Natural killer cell treated with Interleukin-12 subunit alpha and Interleukin-12 subunit beta and Interleukin-15 and Interleukin-18, amount 100 ng/mL, for 72 hours (primary cell): ENCODE measurements at regions not wholly inside any gene's neighbourhood (a gene's known extent, or its start where the extent isn't known, plus 50 kb on each side); places are given as distances from the start of the nearest gene placed in this dataset.

Source experiments
- ATAC-seq, 2 donors: fragments of 150-1000 bp; cut with Tn5 transposase in 1 of 2; sonication (Bioruptor Pico), chemical (Tn5 transposase) in 1 of 2; 2 replicates each; pipeline ENCODE4 v1.10.0; 2021
- DNase-seq: peaks from one replicate; pipeline ENCODE4 v3.0.0; 2022; ENCODE audit warnings: low spot score
- H3K27ac Mint-ChIP-seq, 2 donors: 1 replicate in 1 of 2; 2 replicates in 1 of 2; pipeline ENCODE4 v1.8.0; 2022; ENCODE audit warnings: mixed read lengths in 2 of 2, mild to moderate bottlenecking in 1 of 2, moderate library complexity in 1 of 2
- H3K27me3 Mint-ChIP-seq, 2 donors: 1 replicate in 1 of 2; 2 replicates in 1 of 2; pipeline ENCODE4 v1.8.0; 2022; ENCODE audit warnings: mixed read lengths in 2 of 2
- H3K36me3 Mint-ChIP-seq: one replicate; pipeline ENCODE4 v1.8.0; 2022; ENCODE audit warnings: mixed read lengths
- H3K4me1 Mint-ChIP-seq, 2 donors: 1 replicate in 1 of 2; 2 replicates in 1 of 2; pipeline ENCODE4 v1.8.0; 2022; ENCODE audit warnings: low read depth in 2 of 2, mixed read lengths in 2 of 2, mild to moderate bottlenecking in 1 of 2
- H3K4me3 Mint-ChIP-seq: one replicate; pipeline ENCODE4 v1.8.0; 2022; ENCODE audit warnings: mixed read lengths
- H3K9me3 Mint-ChIP-seq: 2 replicates; pipeline ENCODE4 v1.8.0; 2022; ENCODE audit warnings: mixed read lengths

DNA sequence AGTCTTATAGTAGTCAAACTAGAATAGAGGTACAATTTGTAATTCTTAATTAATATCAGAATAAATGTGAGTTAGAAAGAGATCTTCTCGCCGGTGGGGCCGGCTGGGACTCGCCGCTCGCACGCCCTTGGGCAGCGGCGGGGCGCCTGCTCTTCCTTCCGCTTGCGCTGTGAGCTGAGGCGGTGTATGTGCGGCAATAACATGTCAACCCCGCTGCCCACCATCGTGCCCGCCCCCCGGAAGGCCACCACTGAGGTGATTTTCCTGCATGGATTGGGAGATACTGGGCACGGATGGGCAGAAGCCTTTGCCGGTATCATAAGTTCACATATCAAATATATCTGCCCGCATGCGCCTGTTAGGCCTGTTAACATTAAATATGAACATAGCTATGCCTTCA, 123.7 kb upstream of the OGFRL1 start:
- H3K27me3 Mint-ChIP-seq, result peaks cover 0 to 4% of the 10 kb centered on the region in 2 donors
- ATAC-seq (peak in 1 of 2 donors; percentile 64), DNase-seq (no peak)
- no peaks in the 10 kb centered on the region for H3K9me3 Mint-ChIP-seq
- H3K36me3 Mint-ChIP-seq, result no peaks in the 10 kb centered on the region
- no peak overlapping the region for H3K4me3 Mint-ChIP-seq
- no peak overlapping the region for H3K27ac Mint-ChIP-seq
- H3K4me1 Mint-ChIP-seq, result peaks cover 0 to 3% of the 10 kb centered on the region in 2 donors

DNA sequence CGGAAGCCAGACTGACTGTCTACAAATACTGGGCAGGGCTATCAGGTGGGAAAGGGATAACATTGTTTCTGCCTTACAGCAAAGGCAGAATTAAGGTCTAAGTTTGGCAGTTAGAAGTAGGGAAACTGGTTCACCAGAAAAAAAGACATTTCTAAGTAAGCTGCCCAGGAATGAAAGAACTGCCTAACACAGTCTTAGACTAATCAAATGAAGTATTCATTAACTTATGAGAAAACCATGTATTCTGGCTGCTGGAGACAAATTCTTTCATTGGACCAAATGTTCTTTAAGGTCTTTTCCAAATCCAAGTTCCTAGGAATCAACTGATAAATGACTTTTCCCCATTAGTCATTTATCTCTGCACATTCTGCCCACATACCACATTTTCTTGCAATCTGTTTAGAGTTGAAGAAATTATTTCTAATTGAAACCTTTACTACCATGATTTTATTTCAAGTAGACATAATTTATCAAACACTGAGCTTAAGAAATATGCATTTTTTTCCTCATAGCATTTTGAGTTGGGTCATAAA, 120.3 kb upstream of the OGFRL1 start:
- peaks cover 0 to 3% of the 10 kb centered on the region in 2 donors for H3K4me1 Mint-ChIP-seq
- DNase-seq (no peak), ATAC-seq (no peak)
- H3K36me3 Mint-ChIP-seq, result no peaks in the 10 kb centered on the region
- H3K4me3 Mint-ChIP-seq, result no peak overlapping the region
- H3K27me3 Mint-ChIP-seq, result peaks cover 0 to 7% of the 10 kb centered on the region in 2 donors
- H3K27ac Mint-ChIP-seq, result no peak overlapping the region
- H3K9me3 Mint-ChIP-seq, result no peaks in the 10 kb centered on the region

GRCh38 chr6:71171497-71172070, 117.0 kb upstream of the OGFRL1 start:
- H3K27me3 Mint-ChIP-seq, result peaks cover 0 to 20% of the 10 kb centered on the region in 2 donors
- peaks cover 0 to 3% of the 10 kb centered on the region in 2 donors for H3K4me1 Mint-ChIP-seq
- no peaks in the 10 kb centered on the region for H3K36me3 Mint-ChIP-seq
- no peak overlapping the region for H3K27ac Mint-ChIP-seq
- ATAC-seq, result no peak
- no peaks in the 10 kb centered on the region for H3K9me3 Mint-ChIP-seq
- DNase-seq, result no peak
- H3K4me3 Mint-ChIP-seq, result no peak overlapping the region

- DNase-seq, result no peak
- ATAC-seq, result no peak
- H3K27ac Mint-ChIP-seq, result no peak overlapping the region
- no peaks in the 10 kb centered on the region for H3K4me1 Mint-ChIP-seq
- no peaks in the 10 kb centered on the region for H3K36me3 Mint-ChIP-seq
- no peaks in the 10 kb centered on the region for H3K9me3 Mint-ChIP-seq
- H3K4me3 Mint-ChIP-seq, result no peak overlapping the region
- H3K27me3 Mint-ChIP-seq, result peaks cover 19 to 41% of the 10 kb centered on the region in 2 donors
These were observed 109.2 kb upstream of the OGFRL1 start for GRCh38 chr6:71179249-71179885.

DNA sequence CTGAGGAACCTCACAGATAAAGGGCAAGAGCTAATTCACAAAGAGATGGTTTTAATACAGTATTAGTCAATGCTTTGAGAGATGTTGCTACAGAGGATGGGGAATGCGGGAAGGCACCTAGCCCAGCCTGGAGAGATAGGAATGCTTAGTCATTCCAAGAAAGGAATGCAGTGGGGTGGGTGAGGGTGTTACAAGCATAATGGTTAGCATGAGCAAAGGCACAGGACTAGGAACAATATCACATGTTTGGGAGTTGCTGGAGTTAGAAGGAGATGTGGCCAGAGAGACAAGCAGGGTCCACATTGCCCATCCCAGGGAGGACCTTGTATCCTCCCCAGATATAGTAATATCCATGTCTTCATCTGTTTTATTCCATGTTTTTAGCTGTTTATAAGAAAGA, 107.0 kb upstream of the OGFRL1 start:
- peaks cover 19 to 52% of the 10 kb centered on the region in 2 donors for H3K27me3 Mint-ChIP-seq
- no peaks in the 10 kb centered on the region for H3K36me3 Mint-ChIP-seq
- H3K9me3 Mint-ChIP-seq, result no peaks in the 10 kb centered on the region
- ATAC-seq (peak in 1 of 2 donors; percentile 15), DNase-seq (no peak)
- H3K4me1 Mint-ChIP-seq, result no peaks in the 10 kb centered on the region
- H3K27ac Mint-ChIP-seq, result no peak overlapping the region
- H3K4me3 Mint-ChIP-seq, result no peak overlapping the region

- Mint-ChIP-seq H3K4me3 (no peak overlapping the region), H3K9me3 (no peaks in the 10 kb centered on the region), H3K27me3 (peaks cover 16 to 60% of the 10 kb centered on the region in 2 donors), H3K36me3 (no peaks in the 10 kb centered on the region), H3K27ac (no peak overlapping the region), H3K4me1 (no peaks in the 10 kb centered on the region)
- no peak for ATAC-seq
- DNase-seq, result no peak
These were observed 101.5 kb upstream of the OGFRL1 start for GRCh38 chr6:71187141-71187540.

GRCh38 chr6:71190809-71191208, 97.8 kb upstream of the OGFRL1 start:
- H3K36me3 Mint-ChIP-seq, result no peaks in the 10 kb centered on the region
- H3K9me3 Mint-ChIP-seq, result no peaks in the 10 kb centered on the region
- no peak overlapping the region for H3K27ac Mint-ChIP-seq
- no peak for DNase-seq
- no peak overlapping the region for H3K4me3 Mint-ChIP-seq
- no peaks in the 10 kb centered on the region for H3K4me1 Mint-ChIP-seq
- ATAC-seq, result no peak
- peaks cover 9 to 28% of the 10 kb centered on the region in 2 donors for H3K27me3 Mint-ChIP-seq

DNA sequence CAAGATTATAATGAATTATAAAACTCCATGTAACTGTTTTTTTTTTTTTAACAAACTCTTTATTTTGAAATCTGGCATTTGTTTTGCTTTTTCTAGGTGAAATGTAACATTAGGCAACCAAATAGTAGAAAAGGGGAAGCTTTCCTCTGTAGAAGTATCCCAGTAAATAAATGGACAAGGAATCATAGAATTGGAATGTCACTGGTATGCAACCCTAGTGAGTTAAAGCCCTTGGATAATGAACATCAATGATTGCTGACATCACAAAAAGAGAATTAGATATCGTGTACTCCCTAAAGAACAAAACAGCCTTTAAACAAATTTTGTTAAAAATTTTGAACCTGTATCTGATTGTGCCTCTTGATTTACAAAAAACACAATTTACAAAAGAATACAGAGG, 93.9 kb upstream of the OGFRL1 start:
- Mint-ChIP-seq H3K4me1 (no peaks in the 10 kb centered on the region), H3K36me3 (no peaks in the 10 kb centered on the region), H3K27ac (no peak overlapping the region), H3K9me3 (no peaks in the 10 kb centered on the region), H3K27me3 (peaks cover 12 to 27% of the 10 kb centered on the region in 2 donors), H3K4me3 (no peak overlapping the region)
- ATAC-seq, result no peak
- DNase-seq, result no peak

GRCh38 chr6:71197267-71197666, 91.3 kb upstream of the OGFRL1 start:
- H3K4me3 Mint-ChIP-seq, result no peak overlapping the region
- no peaks in the 10 kb centered on the region for H3K36me3 Mint-ChIP-seq
- peaks cover 12 to 19% of the 10 kb centered on the region in 2 donors for H3K27me3 Mint-ChIP-seq
- no peak for DNase-seq
- no peaks in the 10 kb centered on the region for H3K9me3 Mint-ChIP-seq
- H3K27ac Mint-ChIP-seq, result no peak overlapping the region
- H3K4me1 Mint-ChIP-seq, result no peaks in the 10 kb centered on the region
- no peak for ATAC-seq

GRCh38 chr6:71197780-71198179, 90.8 kb upstream of the OGFRL1 start:
- Mint-ChIP-seq H3K27ac (no peak overlapping the region), H3K4me3 (no peak overlapping the region), H3K9me3 (no peaks in the 10 kb centered on the region), H3K4me1 (no peaks in the 10 kb centered on the region), H3K36me3 (no peaks in the 10 kb centered on the region), H3K27me3 (peaks cover 12 to 19% of the 10 kb centered on the region in 2 donors)
- no peak for ATAC-seq
- DNase-seq, result no peak

DNA sequence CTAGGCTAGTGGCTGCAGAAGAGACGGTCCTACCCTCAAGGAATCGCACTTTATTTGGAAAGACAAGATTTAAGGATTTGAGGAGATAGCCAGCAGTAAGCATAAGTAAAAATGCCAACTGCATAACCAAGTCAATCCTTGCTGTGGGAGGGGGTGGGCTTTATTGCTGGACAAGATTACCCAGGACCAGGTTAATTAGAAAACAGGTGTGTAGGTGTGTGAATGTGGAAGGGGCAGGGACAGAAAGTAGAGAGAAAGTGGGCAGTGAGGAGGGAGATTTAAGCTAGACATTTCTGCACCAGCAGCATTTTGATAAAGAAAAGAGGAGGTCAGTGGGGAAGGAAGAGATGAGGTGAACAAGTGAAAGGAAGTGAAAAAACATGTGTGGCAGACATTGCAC, 89.7 kb upstream of the OGFRL1 start:
- H3K27ac Mint-ChIP-seq, result no peak overlapping the region
- no peaks in the 10 kb centered on the region for H3K36me3 Mint-ChIP-seq
- peaks cover 12 to 21% of the 10 kb centered on the region in 2 donors for H3K27me3 Mint-ChIP-seq
- H3K4me3 Mint-ChIP-seq, result no peak overlapping the region
- no peak for DNase-seq
- H3K4me1 Mint-ChIP-seq, result no peaks in the 10 kb centered on the region
- ATAC-seq, result no peak
- H3K9me3 Mint-ChIP-seq, result no peaks in the 10 kb centered on the region

GRCh38 chr6:71199736-71200135, 88.9 kb upstream of the OGFRL1 start:
- ATAC-seq (no peak), DNase-seq (no peak)
- Mint-ChIP-seq H3K36me3 (no peaks in the 10 kb centered on the region), H3K4me3 (no peak overlapping the region), H3K27ac (no peak overlapping the region), H3K27me3 (peaks cover 13 to 27% of the 10 kb centered on the region in 2 donors), H3K4me1 (no peaks in the 10 kb centered on the region), H3K9me3 (no peaks in the 10 kb centered on the region)

DNA sequence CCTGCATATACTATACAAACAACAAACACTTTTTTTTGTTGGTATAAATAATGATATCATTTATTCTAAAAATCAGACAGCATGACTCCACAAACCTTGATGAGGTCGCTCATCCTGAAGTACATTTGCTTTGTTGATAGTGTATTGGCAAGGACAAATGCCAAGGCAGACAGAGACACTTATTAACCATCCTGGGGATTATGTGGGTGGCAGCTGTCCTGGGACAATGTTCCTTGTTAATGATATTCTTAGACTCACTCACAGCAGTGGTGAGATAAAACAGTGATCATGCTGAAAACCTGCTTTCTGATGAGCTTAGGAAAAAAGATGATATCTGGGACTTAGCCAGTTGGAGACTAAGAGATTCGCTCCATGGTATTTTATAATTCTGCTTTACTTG, 85.4 kb upstream of the OGFRL1 start:
- H3K4me1 Mint-ChIP-seq, result no peaks in the 10 kb centered on the region
- ATAC-seq (no peak), DNase-seq (no peak)
- no peaks in the 10 kb centered on the region for H3K36me3 Mint-ChIP-seq
- H3K27ac Mint-ChIP-seq, result no peak overlapping the region
- no peaks in the 10 kb centered on the region for H3K9me3 Mint-ChIP-seq
- peaks cover 13 to 30% of the 10 kb centered on the region in 2 donors for H3K27me3 Mint-ChIP-seq
- no peak overlapping the region for H3K4me3 Mint-ChIP-seq

DNA sequence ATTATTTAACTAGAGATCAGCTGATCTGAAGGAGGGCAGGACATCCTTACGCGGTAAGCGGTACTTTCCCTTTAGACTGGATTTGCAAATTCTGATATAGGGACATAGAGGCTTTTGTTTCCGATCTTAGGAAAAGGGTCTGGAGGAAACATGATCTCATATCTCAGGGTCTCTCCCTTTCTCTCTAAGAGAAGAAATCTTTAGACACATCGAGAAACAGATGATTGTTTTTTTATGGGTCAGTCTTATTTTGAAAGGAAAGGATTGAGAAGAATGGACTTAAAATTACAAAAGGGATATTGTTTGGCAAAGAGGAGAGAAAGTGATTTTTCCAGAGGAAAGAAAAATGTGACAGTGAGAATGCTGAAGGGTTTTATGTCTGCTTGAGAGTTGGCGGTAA, 83.9 kb upstream of the OGFRL1 start:
- H3K4me1 Mint-ChIP-seq, result no peaks in the 10 kb centered on the region

More for the DNA sequence above, 83.9 kb upstream of the OGFRL1 start:
- DNase-seq (no peak), ATAC-seq (no peak)
- H3K27ac Mint-ChIP-seq, result no peak overlapping the region
- H3K36me3 Mint-ChIP-seq, result no peaks in the 10 kb centered on the region
- no peak overlapping the region for H3K4me3 Mint-ChIP-seq
- no peaks in the 10 kb centered on the region for H3K9me3 Mint-ChIP-seq
- H3K27me3 Mint-ChIP-seq, result peaks cover 8 to 35% of the 10 kb centered on the region in 2 donors
